ENCODE measurements at regions not wholly inside any gene's neighbourhood (a gene's known extent, or its start where the extent isn't known, plus 50 kb on each side); places are given as distances from the start of the nearest gene placed in this dataset.
"Not testable (repeated sequence)": the region's sequence is repeated elsewhere in the genome, so short reads cannot be mapped to it uniquely, and the experiment has no call there.

- no peak for DNase-seq (ENCODE audit: low read depth)
Observed at GRCh38 chr9:34793428-34793827, 83.5 kb upstream of the CCL21 start.

- no peak for DNase-seq (ENCODE audit: low read depth)
Observed at GRCh38 chr9:34783951-34784487, 74.1 kb upstream of the CCL21 start.

GRCh38 chr9:34782372-34782771, 72.4 kb upstream of the CCL21 start:
- no peak for DNase-seq (ENCODE audit: low read depth)

GRCh38 chr9:34777666-34778065, 67.7 kb upstream of the CCL21 start:
- DNase-seq (ENCODE audit: low read depth): no peak

- no peak for DNase-seq (ENCODE audit: low read depth)
Observed at GRCh38 chr9:34773955-34774354, 64.0 kb upstream of the CCL21 start.

DNA sequence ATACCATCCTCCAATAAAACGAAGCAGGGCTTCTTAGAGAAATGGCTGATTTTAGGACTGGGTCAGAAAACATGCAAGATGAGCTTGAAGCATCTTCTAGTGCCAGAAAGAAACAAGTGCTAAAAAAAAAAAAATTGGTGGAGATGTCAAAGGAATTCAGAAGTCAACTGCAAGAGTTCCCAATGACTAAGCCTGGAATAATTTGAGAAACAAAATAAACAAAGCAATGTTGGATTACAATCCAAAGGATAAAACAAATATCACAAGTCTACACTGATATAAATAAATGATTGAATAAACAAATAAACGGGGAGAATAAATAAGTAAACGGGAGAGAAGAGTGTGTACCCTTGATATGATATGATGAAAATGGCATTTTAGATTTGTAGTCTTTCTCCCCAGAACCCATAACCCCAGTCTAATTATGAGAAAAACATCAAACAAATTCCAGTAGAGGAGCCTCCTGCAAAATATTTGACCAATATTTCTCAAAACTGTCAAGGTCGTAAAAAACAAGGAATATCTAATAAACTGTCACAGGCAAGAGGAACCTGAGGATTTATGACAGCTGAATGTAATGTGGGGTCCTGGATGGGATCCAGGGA, 63.5 kb upstream of the CCL21 start:
- no peak for DNase-seq (ENCODE audit: low read depth)

- no peak for DNase-seq (ENCODE audit: low read depth)
Observed at GRCh38 chr9:34771007-34771406, 61.1 kb upstream of the CCL21 start.

- not testable (repeated sequence) for DNase-seq (ENCODE audit: low read depth)
Observed at GRCh38 chr9:34767087-34767486, 57.2 kb upstream of the CCL21 start.

GRCh38 chr9:34760196-34761040, 50.5 kb upstream of the CCL21 start:
- not testable (repeated sequence) for DNase-seq (ENCODE audit: low read depth)

All from fibroblast of the conjunctiva (primary cell).